Right lobe of liver (tissue), 6 donors: ENCODE measurements at regions not wholly inside any gene's neighbourhood (a gene's known extent, or its start where the extent isn't known, plus 50 kb on each side); places are given as distances from the start of the nearest gene placed in this dataset.

Source experiments
- ATAC-seq, 4 donors: fragments of 200-7000 bp; cut with Tn5 transposase; one replicate each; pipeline ENCODE4 v1.9.1; 2020; ENCODE audit warnings: mild to moderate bottlenecking in 4 of 4, moderate library complexity in 4 of 4
- DNase-seq, 3 donors: peaks; one replicate each; pipeline ENCODE4 v3.0.0-alpha.2; 2020
- H3K27ac ChIP-seq, 3 donors: fragments of 200-600 bp; one replicate each; pipeline ENCODE4 v1.8.0; 2022
- H3K27me3 ChIP-seq, 2 donors: fragments of 200-600 bp; one replicate each; pipeline ENCODE4 v1.8.0; 2022
- H3K36me3 ChIP-seq, 4 donors: fragments of 200-600 bp; sonication (generic) in 1 of 4; one replicate each; pipeline versions ENCODE4 v1.5.1 to v1.8.0; 2017 to 2022; ENCODE audit warnings: control low read depth in 1 of 4
- H3K4me1 ChIP-seq, 4 donors: fragments of 200-600 bp; sonication (generic) in 1 of 4; one replicate each; pipeline versions ENCODE4 v1.5.1 to v1.8.0; 2017 to 2022; ENCODE audit warnings: control low read depth in 1 of 4
- H3K4me3 ChIP-seq, 3 donors: fragments of 200-600 bp; one replicate each; pipeline ENCODE4 v1.8.0; 2022
- H3K9me3 ChIP-seq, 4 donors: fragments of 200-600 bp; sonication (generic) in 1 of 4; one replicate each; pipeline versions ENCODE4 v1.5.1 to v1.8.0; 2017 to 2022; ENCODE audit warnings: control low read depth in 1 of 4
- CTCF ChIP-seq, 4 donors: fragments of 200-600 bp in 3 of 4; fragments of 450-650 bp in 1 of 4; IDR thresholded peaks; one replicate each; pipeline versions ENCODE4 v1.5.1 to v1.8.0; 2016 to 2022; ENCODE audit warnings: antibody characterized with exemption in 4 of 4, mild to moderate bottlenecking in 2 of 4
- POLR2A ChIP-seq: fragments of 450-650 bp; IDR thresholded peaks from one replicate; pipeline ENCODE4 v1.6.1; 2017; ENCODE audit warnings: antibody characterized with exemption, mild to moderate bottlenecking
- WGBS: methylation state at CpG from one replicate; pipeline ENCODE4 v1.1.6; 2018; ENCODE audit warnings: low coverage, low lambda C conversion rate; ENCODE audit not compliant: insufficient coverage; ENCODE audit errors: missing lambda C conversion rate; 5-methylcytosine and 5-hydroxymethylcytosine counted together
- intact Hi-C, 2 donors: fragments of 100-400 bp; cut with DNase I; formaldehyde crosslinking; loops; one replicate each; pipeline versions ENCODE4 v1.11.2 to v1.14.1; 2022
- donor health status: DM: no; HTN: yes; CAD: no.
- donor health status: DM: no; HTN: no; CAD: no.
- donor health status: DM: no; HTN: no; CAD: no.
- donor health status: DM: no; HTN: yes; CAD: no.
- donor health status: DM: no; HTN: yes; CAD: no.

GRCh38 chr6:18795726-18796125 is 408.6 kb downstream of the RNF144B start:
- no peaks in the 10 kb centered on the region for H3K4me1 ChIP-seq
- no peaks in the 10 kb centered on the region for H3K9me3 ChIP-seq
- WGBS: 38% methylated on average over 5 of the region's 5 CpGs
- ATAC-seq (no peak), DNase-seq (no peak)
- TF ChIP-seq CTCF (IDR thresholded peaks at IDR 0.05): no peak
- TF ChIP-seq POLR2A: no peak
- H3K4me3 ChIP-seq: no peak overlapping the region
- H3K27me3 ChIP-seq: no peaks in the 10 kb centered on the region
- H3K27ac ChIP-seq: no peak overlapping the region
- intact Hi-C loops: no loop called here
- no peaks in the 10 kb centered on the region for H3K36me3 ChIP-seq

DNA sequence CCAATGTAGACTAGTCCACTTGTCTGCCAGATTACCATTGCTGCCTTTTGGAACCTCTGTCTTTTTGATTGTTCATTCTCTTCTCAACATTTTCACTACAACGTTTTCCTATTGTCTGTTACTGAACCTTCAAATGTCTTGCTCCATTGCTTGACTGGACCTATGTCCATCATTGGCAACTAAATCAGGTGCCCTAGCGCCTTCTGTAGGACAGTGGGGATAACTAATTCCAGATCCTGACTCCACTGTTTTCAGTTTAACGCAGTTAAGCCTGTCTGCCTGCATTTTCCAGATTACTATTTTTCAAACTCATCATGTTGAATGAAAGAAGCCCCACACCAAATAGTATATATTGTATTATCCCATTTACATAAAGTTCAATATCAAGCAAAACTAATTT is 433.6 kb downstream of the RNF144B start:
- ATAC-seq: no peak
- Histone ChIP-seq H3K36me3 (no peaks in the 10 kb centered on the region), H3K4me3 (no peak overlapping the region), H3K4me1 (no peaks in the 10 kb centered on the region), H3K27me3 (no peaks in the 10 kb centered on the region), H3K27ac (no peak overlapping the region), H3K9me3 (peaks cover 0 to 16% (median 3%) of the 10 kb centered on the region in 4 donors)
- no peak for TF ChIP-seq CTCF (IDR thresholded peaks at IDR 0.05)
- no peak for TF ChIP-seq POLR2A
- DNase-seq: no peak
- 25% methylated on average over 3 of the region's 3 CpGs for WGBS
- intact Hi-C loops: no loop called here

GRCh38 chr6:18823782-18824386 is 436.7 kb downstream of the RNF144B start:
- TF ChIP-seq POLR2A: no peak
- peak; percentile 14 to 40 (median 31) for TF ChIP-seq CTCF (IDR thresholded peaks at IDR 0.05)
- H3K4me3 ChIP-seq: no peak overlapping the region
- 48% methylated on average over 5 of the region's 5 CpGs for WGBS
- DNase-seq (no peak), ATAC-seq (no peak)
- H3K4me1 ChIP-seq: no peaks in the 10 kb centered on the region
- no peaks in the 10 kb centered on the region for H3K36me3 ChIP-seq
- no peak overlapping the region for H3K27ac ChIP-seq
- intact Hi-C loops: no loop called here
- H3K27me3 ChIP-seq: no peaks in the 10 kb centered on the region
- H3K9me3 ChIP-seq: peaks cover 0 to 16% (median 3%) of the 10 kb centered on the region in 4 donors

DNA sequence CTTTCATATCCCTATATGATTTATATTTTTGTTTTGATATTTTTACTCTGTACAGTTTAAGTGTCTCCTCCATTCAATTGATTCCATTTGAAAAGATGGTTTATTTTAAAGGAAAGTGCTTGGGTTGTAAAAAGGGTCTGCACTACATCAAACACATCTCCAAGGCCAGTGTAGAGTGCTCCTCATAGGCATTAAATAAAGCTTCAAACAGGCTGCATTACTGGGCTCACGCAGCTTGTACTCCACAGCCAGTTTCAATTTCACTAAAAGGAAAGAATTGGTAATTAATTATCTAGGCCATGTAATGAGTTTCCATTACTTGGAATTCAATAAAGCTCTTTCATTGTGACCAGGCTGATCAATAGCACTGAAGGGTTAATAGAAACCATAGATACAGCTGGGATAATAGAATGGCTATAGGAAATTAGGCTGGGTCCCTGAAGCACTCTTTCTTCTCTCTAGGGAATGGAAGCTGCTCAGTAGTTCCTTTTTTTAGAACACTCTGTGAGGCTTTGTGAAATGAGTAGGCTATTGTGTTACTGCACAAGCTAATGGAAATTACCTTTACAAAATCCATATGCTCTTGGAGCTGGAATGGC is 442.2 kb downstream of the RNF144B start:
- Histone ChIP-seq H3K27ac (no peak overlapping the region), H3K4me3 (no peak overlapping the region), H3K9me3 (peaks cover 0 to 1% (median 0%) of the 10 kb centered on the region in 4 donors), H3K4me1 (no peaks in the 10 kb centered on the region), H3K27me3 (no peaks in the 10 kb centered on the region), H3K36me3 (no peaks in the 10 kb centered on the region)
- DNase-seq (no peak), ATAC-seq (no peak)
- intact Hi-C loops: no loop called here
- 31% methylated on average over 1 of the region's 1 CpG for WGBS
- TF ChIP-seq CTCF (IDR thresholded peaks at IDR 0.05): no peak
- TF ChIP-seq POLR2A: no peak
